Adipose tissue (tissue), 3 donors: ENCODE measurements at regions not wholly inside any gene's neighbourhood (a gene's known extent, or its start where the extent isn't known, plus 50 kb on each side); places are given as distances from the start of the nearest gene placed in this dataset.

Source experiments
- H3K27ac ChIP-seq: one replicate; pipeline ENCODE4 v1.5.1; 2013; ENCODE audit warnings: low read depth, low read length
- WGBS, 3 donors: extraction: QIAGEN DNeasy Blood & Tissue Kit; methylation state at CpG; one replicate each; pipeline ENCODE4 v1.1.7; 2013; 5-methylcytosine and 5-hydroxymethylcytosine counted together
- donor health status: healthy with polysubstance abuse.
- donor health status: Bipolar disorder and iron deficiency.
- donor health status: healthy.

- no peak overlapping the region for H3K27ac ChIP-seq
- 84 to 87% (median 87%) methylated on average over 7 of the region's 7 CpGs for WGBS, 3 donors
These were observed 55.7 kb downstream of the IRF2BP2 start for GRCh38 chr1:234554218-234554697.

GRCh38 chr1:234553240-234554188, 56.5 kb downstream of the IRF2BP2 start:
- 70 to 79% (median 71%) methylated on average over 21 of the region's 21 CpGs for WGBS, 3 donors
- H3K27ac ChIP-seq, result no peak overlapping the region

GRCh38 chr1:234551032-234551378, 59.0 kb downstream of the IRF2BP2 start:
- H3K27ac ChIP-seq, result no peak overlapping the region
- WGBS, 3 donors, result 84 to 95% (median 86%) methylated on average over 6 of the region's 6 CpGs

- no peak overlapping the region for H3K27ac ChIP-seq
- 82 to 89% (median 85%) methylated on average over 16 of the region's 16 CpGs for WGBS, 3 donors
These were observed 59.5 kb downstream of the IRF2BP2 start for GRCh38 chr1:234550341-234551031.

- WGBS, 3 donors, result 95 to 96% (median 96%) methylated on average over 10 of the region's 10 CpGs
- no peak overlapping the region for H3K27ac ChIP-seq
These were observed 60.4 kb downstream of the IRF2BP2 start for GRCh38 chr1:234549447-234550021.

- no peak overlapping the region for H3K27ac ChIP-seq
- WGBS, 3 donors, result 59 to 76% (median 75%) methylated on average over 6 of the region's 6 CpGs
These were observed 62.8 kb downstream of the IRF2BP2 start for GRCh38 chr1:234546890-234547788.

- WGBS, 3 donors, result 76 to 94% (median 94%) methylated on average over 7 of the region's 7 CpGs
- no peak overlapping the region for H3K27ac ChIP-seq
These were observed 63.6 kb downstream of the IRF2BP2 start for GRCh38 chr1:234546387-234546704.

- no peak overlapping the region for H3K27ac ChIP-seq
- 42 to 80% (median 76%) methylated on average over 14 of the region's 14 CpGs for WGBS, 3 donors
These were observed 64.2 kb downstream of the IRF2BP2 start for GRCh38 chr1:234545517-234546386.

GRCh38 chr1:234544087-234544579, 65.2 kb upstream of the TARBP1 start:
- H3K27ac ChIP-seq, result no peak overlapping the region
- WGBS, 3 donors, result 16 to 20% (median 18%) methylated on average over 6 of the region's 6 CpGs

GRCh38 chr1:234543442-234544086, 64.6 kb upstream of the TARBP1 start:
- WGBS, 3 donors, result 32 to 79% (median 77%) methylated on average over 8 of the region's 8 CpGs
- no peak overlapping the region for H3K27ac ChIP-seq

- H3K27ac ChIP-seq, result no peak overlapping the region
- 90 to 98% (median 92%) methylated on average over 13 of the region's 13 CpGs for WGBS, 3 donors
These were observed 63.4 kb upstream of the TARBP1 start for GRCh38 chr1:234542211-234542850.

GRCh38 chr1:234541286-234541975, 62.5 kb upstream of the TARBP1 start:
- WGBS, 3 donors, result 87 to 96% (median 93%) methylated on average over 5 of the region's 5 CpGs

GRCh38 chr1:234540404-234540762, 61.4 kb upstream of the TARBP1 start:
- no peak overlapping the region for H3K27ac ChIP-seq
- WGBS, 3 donors, result 93 to 97% (median 96%) methylated on average over 5 of the region's 5 CpGs

More at GRCh38 chr1:234541286-234541975, 62.5 kb upstream of the TARBP1 start:
- no peak overlapping the region for H3K27ac ChIP-seq

GRCh38 chr1:234539666-234540403, 60.9 kb upstream of the TARBP1 start:
- WGBS, 3 donors, result 78 to 88% (median 82%) methylated on average over 9 of the region's 9 CpGs
- H3K27ac ChIP-seq, result no peak overlapping the region

- no peak overlapping the region for H3K27ac ChIP-seq
- 48 to 72% (median 58%) methylated on average over 14 of the region's 14 CpGs for WGBS, 3 donors
These were observed 60.1 kb upstream of the TARBP1 start for GRCh38 chr1:234538930-234539649.
